HG02970 (cell line): ENCODE measurements at regions not wholly inside any gene's neighbourhood (a gene's known extent, or its start where the extent isn't known, plus 50 kb on each side); places are given as distances from the start of the nearest gene placed in this dataset.
"Not testable (repeated sequence)": the region's sequence is repeated elsewhere in the genome, so short reads cannot be mapped to it uniquely, and the experiment has no call there.

Experiments
- ATAC-seq: cut with Tn5 transposase; IDR thresholded peaks from one replicate; pipeline ENCODE4 v1.9.1; 2021; ENCODE audit warnings: mild to moderate bottlenecking, moderate library complexity, moderate number of reproducible peaks; ENCODE audit not compliant: unreplicated experiment, low FRiP score

DNA sequence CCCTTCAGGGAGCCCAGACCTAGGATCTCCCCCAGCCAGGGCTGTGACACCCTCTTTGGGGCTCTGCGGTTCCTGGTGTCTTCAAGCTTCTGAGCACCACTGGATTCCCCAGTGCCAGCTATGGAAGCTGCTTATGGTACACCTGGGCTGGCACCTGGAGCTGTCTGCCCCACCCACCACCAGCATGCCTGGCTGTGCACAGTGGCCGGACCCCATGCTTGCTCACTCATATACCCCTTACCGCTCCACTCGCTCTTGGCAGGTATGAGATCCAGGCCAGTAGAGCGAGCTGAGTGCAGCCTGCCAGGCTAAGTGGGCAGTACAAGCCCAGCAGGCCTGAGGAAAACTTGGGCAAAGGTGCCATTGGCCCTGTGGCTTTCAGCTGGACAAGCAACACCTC lies 114.0 kb downstream of the DACT1 start:
- no peak for ATAC-seq

DNA sequence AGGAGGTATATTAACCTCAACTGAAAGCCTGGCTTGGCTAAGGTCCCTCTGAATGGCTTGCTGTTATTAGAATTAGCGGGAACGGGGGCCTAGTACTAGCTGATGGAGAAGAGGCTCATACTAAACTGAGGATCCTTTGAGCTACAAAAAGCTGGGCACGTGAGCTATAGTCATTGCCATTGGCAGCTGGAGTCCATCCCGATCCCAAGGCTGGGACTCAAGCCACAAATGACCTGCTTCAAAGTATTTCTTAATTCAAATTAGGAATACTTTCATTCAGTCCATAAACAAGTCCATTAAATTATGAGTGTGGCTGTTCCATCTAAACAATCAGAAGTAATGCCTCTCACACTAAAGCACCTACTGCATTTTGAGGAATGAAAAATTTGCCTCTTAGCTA lies 114.5 kb downstream of the DACT1 start:
- no peak for ATAC-seq

DNA sequence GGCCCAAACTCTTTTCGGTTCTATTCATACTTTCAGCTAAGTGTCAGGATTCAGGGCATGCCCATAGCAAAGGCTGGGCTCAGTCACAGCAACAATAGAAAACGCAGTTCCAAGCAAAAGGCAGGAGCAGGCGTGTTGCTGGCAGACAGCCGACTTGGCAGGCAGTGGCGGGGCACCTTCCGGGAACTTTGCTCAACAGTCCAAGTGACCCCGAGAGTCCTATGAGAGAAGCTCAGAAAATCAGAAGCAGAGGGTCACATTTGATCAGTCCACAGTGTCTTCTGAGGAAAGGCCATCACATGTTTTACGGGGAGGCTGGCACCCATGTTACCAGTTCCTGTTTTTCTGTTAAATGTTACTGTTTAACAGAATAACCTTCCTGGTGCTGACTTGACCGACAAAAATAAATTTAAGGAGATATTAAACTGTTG lies 115.0 kb downstream of the DACT1 start:
- no peak for ATAC-seq

DNA sequence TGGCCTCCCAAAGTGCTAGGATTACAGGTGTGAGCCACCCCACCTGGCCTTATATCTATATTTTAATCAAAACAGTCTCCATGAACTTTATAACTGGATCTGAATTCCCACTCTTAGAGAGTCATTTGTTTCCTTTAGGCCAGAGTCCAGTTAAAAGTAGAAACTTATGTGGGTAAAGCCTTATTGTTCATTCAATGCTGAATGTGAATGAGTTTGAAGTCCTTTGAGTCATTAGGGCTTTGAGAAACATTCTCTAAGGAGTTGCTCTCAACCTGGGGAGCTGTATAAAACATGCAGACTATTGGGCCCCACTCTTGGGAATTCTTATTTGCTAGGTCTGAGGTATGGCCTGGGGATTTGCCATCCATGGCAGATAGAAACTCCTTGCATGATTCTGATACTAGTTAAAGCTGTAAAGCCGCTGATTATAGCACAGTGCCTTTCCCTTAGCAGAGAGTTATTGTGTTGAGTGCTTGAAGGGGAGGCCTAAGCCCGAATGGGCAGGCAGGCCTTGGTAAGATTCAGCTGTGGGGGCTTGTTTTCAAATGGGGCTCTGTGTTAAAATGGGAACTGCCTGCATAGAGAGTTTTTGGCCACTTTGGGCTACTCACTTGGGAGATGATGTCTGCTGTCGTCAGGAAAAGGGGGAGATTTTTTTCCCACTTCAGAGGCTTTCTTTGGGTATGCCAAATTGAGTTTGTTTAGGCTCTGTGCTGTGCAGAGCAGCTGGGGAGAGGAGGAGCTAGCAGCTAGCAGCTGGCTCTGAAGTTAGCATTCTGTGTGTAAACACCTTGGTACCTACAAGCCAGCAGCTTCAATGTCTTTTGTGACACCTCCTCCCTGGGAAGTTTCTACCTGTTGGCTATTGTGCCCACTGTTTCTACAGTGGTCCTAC lies 117.5 kb downstream of the DACT1 start:
- ATAC-seq, result no peak

- no peak for ATAC-seq
These were observed 122.4 kb downstream of the DACT1 start for GRCh38 chr14:58760121-58760520.

GRCh38 chr14:58762629-58763028 lies 124.9 kb downstream of the DACT1 start:
- no peak for ATAC-seq

DNA sequence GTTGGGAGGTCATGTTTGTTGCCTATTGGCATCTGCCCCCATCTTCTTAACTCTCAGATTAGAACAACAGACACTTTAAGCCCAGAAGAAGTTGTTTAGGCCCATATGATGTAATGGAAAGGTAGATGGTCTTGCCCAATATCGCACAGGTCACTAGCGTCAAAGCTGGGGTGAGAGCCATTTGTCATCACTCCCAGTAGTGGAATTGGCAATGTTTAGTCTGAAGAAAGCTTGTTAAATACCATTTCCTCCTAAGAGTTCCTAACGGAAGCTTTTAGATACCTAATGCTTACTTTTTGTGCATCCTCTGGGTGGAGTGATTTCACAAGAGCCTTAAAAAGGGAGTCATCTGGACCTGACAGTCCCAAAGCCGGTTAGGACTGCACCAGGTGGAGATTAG lies 125.4 kb downstream of the DACT1 start:
- ATAC-seq, result no peak

GRCh38 chr14:58765418-58765831 lies 127.7 kb downstream of the DACT1 start:
- no peak for ATAC-seq

GRCh38 chr14:58765843-58766242 lies 128.1 kb downstream of the DACT1 start:
- ATAC-seq, result no peak

DNA sequence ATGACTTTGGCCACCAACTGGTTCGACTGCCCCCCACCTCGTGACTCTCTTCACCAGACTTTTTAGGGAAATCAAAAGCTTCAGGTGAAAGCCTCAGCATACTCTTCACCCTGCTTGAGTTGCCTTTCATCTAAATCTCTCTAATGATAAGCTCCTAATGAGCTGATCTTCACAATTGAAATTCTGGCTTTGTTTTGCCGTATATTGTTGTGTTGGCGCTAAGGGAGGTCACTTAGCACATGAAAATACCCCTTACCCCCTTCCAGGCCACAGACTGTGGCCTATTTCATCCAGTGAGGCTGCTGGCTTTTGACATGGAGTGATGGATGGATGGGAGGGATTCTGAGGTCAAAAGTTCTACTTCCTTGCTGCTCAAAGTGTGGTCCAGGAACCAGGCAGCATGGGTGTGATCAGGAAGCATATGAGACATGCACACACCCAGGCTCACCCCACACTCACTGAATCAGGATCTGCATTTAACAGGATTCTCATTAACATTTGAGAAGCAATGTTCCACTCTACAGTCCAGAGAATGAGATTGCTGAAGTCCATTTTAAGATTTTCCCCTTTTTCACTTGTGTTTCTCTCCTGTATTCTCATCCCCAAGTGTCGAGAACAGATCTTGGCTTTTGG lies 131.4 kb downstream of the DACT1 start:
- no peak for ATAC-seq

DNA sequence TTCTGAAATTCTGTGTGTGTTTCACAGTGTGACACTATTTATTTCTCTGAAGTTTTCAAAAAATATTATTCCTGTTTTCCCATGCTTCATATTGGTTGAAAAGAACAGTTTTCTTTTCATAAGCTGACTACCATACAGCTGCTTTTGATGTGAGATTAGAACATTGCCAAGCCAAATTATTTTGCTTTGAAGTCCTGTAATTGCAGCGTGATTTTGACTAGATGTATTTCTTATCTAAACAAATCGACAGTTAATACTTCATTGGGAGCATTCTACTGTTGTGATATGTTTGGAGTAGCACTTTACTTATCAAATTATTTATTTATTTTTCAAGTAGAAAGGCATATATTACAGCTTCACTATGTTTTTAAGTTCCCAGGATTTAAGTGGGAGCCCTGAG lies 132.0 kb downstream of the DACT1 start:
- no peak for ATAC-seq

- no peak for ATAC-seq
These were observed 132.8 kb downstream of the DACT1 start for GRCh38 chr14:58770491-58770982.

GRCh38 chr14:58771016-58771415 lies 133.3 kb downstream of the DACT1 start:
- no peak for ATAC-seq

DNA sequence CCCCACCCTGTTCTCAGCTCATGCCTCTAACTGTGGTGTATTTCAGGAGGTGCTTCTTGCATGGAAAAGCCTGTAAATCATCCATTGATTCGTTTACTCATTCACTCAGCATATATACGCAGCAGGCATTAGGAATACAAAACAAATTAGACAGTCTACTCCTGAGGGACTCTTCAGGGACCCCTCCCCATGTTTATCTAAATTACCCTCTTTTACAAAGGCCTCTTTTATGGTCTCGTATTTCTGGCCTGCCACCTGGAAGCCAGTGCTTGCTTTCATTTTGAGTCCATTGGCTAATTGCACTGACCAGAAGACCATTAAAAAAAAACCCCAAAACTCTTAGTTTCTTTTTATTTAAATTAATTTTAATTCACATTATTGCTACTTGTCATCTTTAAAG lies 134.4 kb downstream of the DACT1 start:
- ATAC-seq, result no peak

GRCh38 chr14:58772794-58773620 lies 135.2 kb downstream of the DACT1 start:
- no peak for ATAC-seq

- ATAC-seq, result no peak
These were observed 136.8 kb downstream of the DACT1 start for GRCh38 chr14:58774531-58774930.

- not testable (repeated sequence) for ATAC-seq
These were observed 137.4 kb downstream of the DACT1 start for GRCh38 chr14:58775130-58775529.

GRCh38 chr14:58776516-58776915 lies 138.8 kb downstream of the DACT1 start:
- no peak for ATAC-seq

GRCh38 chr14:58777541-58777979 lies 139.8 kb downstream of the DACT1 start:
- ATAC-seq, result no peak

DNA sequence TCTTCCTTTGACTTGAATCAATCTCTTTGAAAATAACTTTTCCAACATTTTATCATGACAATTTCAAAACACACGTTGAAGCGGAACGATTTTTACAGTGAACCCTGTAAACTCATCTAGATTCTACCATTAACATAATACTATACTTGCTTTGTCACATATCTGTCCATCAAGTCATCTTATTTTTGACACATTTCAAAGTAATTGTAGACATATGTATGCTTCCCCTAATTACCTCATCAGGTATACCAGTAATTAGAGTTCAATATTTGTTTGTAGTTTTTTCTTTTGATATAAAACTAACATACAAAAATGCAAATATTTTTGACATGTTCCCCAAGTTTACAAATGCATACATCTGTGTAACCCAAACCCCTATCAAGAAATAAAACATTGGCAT lies 140.4 kb downstream of the DACT1 start:
- ATAC-seq, result no peak

GRCh38 chr14:58779376-58779775 lies 141.6 kb downstream of the DACT1 start:
- no peak for ATAC-seq
